IMR-90 (cell line): ENCODE measurements at regions not wholly inside any gene's neighbourhood (a gene's known extent, or its start where the extent isn't known, plus 50 kb on each side); places are given as distances from the start of the nearest gene placed in this dataset.

Experiments used
- CEBPB ChIP-seq: IDR thresholded peaks from 2 replicates; pipeline ENCODE4 v1.6.1; 2012; ENCODE audit warnings: low read depth, low read length, improper control_type of control experiment
- FOS ChIP-seq: fragments of 150-350 bp; IDR thresholded peaks from 2 replicates; pipeline ENCODE4 v1.6.1; 2016; ENCODE audit warnings: low read depth, low read length
- MAFK ChIP-seq: IDR thresholded peaks from 2 replicates; pipeline ENCODE4 v1.6.1; 2012; ENCODE audit warnings: low read depth, low read length, improper control_type of control experiment
- MAZ ChIP-seq: IDR thresholded peaks from 2 replicates; pipeline ENCODE4 v1.6.1; 2012; ENCODE audit warnings: low read depth, mild to moderate bottlenecking, low read length, improper control_type of control experiment, moderate library complexity, borderline replicate concordance
- MXI1 ChIP-seq: IDR thresholded peaks from 2 replicates; pipeline ENCODE4 v1.6.1; 2012; ENCODE audit warnings: low read depth, mild to moderate bottlenecking, low read length, moderate library complexity, borderline replicate concordance
- POLR2A ChIP-seq: IDR thresholded peaks from 2 replicates; pipeline ENCODE4 v1.6.1; 2012; ENCODE audit warnings: mild to moderate bottlenecking, low read depth, low read length
- RAD21 ChIP-seq: IDR thresholded peaks from 2 replicates; pipeline ENCODE4 v1.6.1; 2012; ENCODE audit warnings: low read length, improper control_type of control experiment
- RCOR1 ChIP-seq: IDR thresholded peaks from 2 replicates; pipeline ENCODE4 v1.6.1; 2012; ENCODE audit warnings: mild to moderate bottlenecking, low read length, improper control_type of control experiment; ENCODE audit not compliant: insufficient replicate concordance
- RFX5 ChIP-seq: IDR thresholded peaks from 2 replicates; pipeline ENCODE4 v1.8.0; 2012; ENCODE audit warnings: low read depth, mild to moderate bottlenecking, low read length, moderate library complexity
- SMC3 ChIP-seq: fragments of 150-350 bp; IDR thresholded peaks from 2 replicates; pipeline ENCODE4 v1.6.1; 2016; ENCODE audit warnings: low read depth, mild to moderate bottlenecking, antibody characterized with exemption, low read length, moderate library complexity
- TF ChIP-seq, protein P1 (sequence below): conservative IDR thresholded peaks from 2 replicates; pipeline ENCODE4 v1.5.1; 2012; ENCODE audit warnings: mild to moderate bottlenecking, low read depth, low read length, improper control_type of control experiment
- TF ChIP-seq, protein P2 (sequence below): fragments of 150-350 bp; IDR thresholded peaks from 2 replicates; pipeline ENCODE4 v1.6.1; 2017; ENCODE audit warnings: mild to moderate bottlenecking, antibody characterized with exemption, low read length, low read depth
- TF ChIP-seq, protein P3 (sequence below): fragments of 150-350 bp; IDR thresholded peaks from 2 replicates; pipeline ENCODE4 v1.6.1; 2016; ENCODE audit warnings: low read depth, mild to moderate bottlenecking, low read length, moderate library complexity, borderline replicate concordance

DNA sequence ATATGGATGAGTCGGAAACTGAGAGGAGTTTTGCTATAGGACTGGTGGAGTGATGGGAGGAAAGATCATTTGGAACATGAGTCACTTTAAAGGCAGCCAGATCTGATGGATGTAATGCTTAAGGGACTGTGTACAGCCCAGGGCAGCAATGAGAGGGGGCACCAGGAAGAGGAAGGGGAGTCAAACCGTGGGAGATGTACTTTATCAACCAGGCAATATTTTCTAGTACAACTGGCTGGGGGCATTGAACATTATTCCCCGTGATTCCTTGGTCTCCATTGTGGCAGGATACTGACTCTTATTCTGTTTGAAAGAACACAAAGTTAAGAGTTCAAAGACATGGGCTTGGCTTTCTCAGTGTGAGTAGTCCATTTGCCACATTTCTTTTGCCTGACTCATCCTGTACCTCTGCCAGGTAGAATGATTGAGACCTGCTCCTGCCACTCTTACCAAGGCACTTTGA, 268.2 kb upstream of the NR5A2 start:
- TF ChIP-seq, protein P1, sequence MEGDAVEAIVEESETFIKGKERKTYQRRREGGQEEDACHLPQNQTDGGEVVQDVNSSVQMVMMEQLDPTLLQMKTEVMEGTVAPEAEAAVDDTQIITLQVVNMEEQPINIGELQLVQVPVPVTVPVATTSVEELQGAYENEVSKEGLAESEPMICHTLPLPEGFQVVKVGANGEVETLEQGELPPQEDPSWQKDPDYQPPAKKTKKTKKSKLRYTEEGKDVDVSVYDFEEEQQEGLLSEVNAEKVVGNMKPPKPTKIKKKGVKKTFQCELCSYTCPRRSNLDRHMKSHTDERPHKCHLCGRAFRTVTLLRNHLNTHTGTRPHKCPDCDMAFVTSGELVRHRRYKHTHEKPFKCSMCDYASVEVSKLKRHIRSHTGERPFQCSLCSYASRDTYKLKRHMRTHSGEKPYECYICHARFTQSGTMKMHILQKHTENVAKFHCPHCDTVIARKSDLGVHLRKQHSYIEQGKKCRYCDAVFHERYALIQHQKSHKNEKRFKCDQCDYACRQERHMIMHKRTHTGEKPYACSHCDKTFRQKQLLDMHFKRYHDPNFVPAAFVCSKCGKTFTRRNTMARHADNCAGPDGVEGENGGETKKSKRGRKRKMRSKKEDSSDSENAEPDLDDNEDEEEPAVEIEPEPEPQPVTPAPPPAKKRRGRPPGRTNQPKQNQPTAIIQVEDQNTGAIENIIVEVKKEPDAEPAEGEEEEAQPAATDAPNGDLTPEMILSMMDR: no peak
- TF ChIP-seq, protein P2, sequence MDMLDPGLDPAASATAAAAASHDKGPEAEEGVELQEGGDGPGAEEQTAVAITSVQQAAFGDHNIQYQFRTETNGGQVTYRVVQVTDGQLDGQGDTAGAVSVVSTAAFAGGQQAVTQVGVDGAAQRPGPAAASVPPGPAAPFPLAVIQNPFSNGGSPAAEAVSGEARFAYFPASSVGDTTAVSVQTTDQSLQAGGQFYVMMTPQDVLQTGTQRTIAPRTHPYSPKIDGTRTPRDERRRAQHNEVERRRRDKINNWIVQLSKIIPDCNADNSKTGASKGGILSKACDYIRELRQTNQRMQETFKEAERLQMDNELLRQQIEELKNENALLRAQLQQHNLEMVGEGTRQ: no peak
- TF ChIP-seq CEBPB: no peak
- no peak for TF ChIP-seq RFX5
- no peak for TF ChIP-seq FOS
- TF ChIP-seq MXI1: no peak
- TF ChIP-seq POLR2A: no peak
- TF ChIP-seq MAZ: no peak
- TF ChIP-seq, protein P3, sequence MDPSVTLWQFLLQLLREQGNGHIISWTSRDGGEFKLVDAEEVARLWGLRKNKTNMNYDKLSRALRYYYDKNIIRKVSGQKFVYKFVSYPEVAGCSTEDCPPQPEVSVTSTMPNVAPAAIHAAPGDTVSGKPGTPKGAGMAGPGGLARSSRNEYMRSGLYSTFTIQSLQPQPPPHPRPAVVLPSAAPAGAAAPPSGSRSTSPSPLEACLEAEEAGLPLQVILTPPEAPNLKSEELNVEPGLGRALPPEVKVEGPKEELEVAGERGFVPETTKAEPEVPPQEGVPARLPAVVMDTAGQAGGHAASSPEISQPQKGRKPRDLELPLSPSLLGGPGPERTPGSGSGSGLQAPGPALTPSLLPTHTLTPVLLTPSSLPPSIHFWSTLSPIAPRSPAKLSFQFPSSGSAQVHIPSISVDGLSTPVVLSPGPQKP: no peak
- no peak for TF ChIP-seq RCOR1
- no peak for TF ChIP-seq MAFK
- no peak for TF ChIP-seq RAD21
- no peak for TF ChIP-seq SMC3
